ENCODE measurements at regions not wholly inside any gene's neighbourhood (a gene's known extent, or its start where the extent isn't known, plus 50 kb on each side); places are given as distances from the start of the nearest gene placed in this dataset.

DNA sequence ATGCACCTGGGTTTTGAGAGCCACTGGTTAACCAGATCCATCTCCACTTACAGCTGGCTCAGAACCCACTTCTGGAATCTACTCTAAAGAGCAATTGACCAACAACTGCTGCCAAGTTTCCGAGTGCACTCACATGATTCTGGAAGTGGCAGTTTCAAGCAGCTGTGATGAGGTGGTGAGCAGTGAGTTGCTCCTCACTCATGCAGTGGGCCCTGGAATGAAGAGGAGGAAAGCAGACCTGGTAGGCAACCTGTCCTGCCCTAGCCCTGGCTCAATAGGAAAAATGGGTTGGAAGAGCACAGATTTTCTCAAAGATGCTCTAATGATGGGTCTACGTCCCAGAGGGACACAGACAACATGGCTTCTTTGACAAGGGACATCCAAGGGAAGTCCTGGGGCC, 70.7 kb upstream of the NPY start:
- no peaks in the 10 kb centered on the region for H4K20me1 ChIP-seq (ENCODE audit: insufficient read depth)
- TF ChIP-seq, protein P1, sequence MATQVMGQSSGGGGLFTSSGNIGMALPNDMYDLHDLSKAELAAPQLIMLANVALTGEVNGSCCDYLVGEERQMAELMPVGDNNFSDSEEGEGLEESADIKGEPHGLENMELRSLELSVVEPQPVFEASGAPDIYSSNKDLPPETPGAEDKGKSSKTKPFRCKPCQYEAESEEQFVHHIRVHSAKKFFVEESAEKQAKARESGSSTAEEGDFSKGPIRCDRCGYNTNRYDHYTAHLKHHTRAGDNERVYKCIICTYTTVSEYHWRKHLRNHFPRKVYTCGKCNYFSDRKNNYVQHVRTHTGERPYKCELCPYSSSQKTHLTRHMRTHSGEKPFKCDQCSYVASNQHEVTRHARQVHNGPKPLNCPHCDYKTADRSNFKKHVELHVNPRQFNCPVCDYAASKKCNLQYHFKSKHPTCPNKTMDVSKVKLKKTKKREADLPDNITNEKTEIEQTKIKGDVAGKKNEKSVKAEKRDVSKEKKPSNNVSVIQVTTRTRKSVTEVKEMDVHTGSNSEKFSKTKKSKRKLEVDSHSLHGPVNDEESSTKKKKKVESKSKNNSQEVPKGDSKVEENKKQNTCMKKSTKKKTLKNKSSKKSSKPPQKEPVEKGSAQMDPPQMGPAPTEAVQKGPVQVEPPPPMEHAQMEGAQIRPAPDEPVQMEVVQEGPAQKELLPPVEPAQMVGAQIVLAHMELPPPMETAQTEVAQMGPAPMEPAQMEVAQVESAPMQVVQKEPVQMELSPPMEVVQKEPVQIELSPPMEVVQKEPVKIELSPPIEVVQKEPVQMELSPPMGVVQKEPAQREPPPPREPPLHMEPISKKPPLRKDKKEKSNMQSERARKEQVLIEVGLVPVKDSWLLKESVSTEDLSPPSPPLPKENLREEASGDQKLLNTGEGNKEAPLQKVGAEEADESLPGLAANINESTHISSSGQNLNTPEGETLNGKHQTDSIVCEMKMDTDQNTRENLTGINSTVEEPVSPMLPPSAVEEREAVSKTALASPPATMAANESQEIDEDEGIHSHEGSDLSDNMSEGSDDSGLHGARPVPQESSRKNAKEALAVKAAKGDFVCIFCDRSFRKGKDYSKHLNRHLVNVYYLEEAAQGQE (IDR thresholded peaks at IDR 0.05; ENCODE audit: low read depth): no peak
- no peak overlapping the region for H3K9ac ChIP-seq (ENCODE audit: low read length)
- no peaks in the 10 kb centered on the region for H3K9me3 ChIP-seq (ENCODE audit: control insufficient read depth in 1 of 2, insufficient read depth in 1 of 2, low read depth in 1 of 2, low read length in 2 of 2)
- BruUV-seq (replicated peaks): no TSS peak
- CTCF ChIA-PET: interaction anchor here (0.6 kb wide), 1 partner anchor 880 kb away, joined by 3 read pairs; no protein-coding TSS in a partner anchor
- intact Hi-C loops (cut with micrococcal nuclease): no loop called here
- H3K36me3 ChIP-seq (ENCODE audit: control insufficient read depth in 1 of 2, insufficient read depth in 2 of 2, low read length in 2 of 2): no peaks in the 10 kb centered on the region
- no peak overlapping the region for H2AFZ ChIP-seq (ENCODE audit: low read depth, low read length, poor library complexity, severe bottlenecking)
- no peak overlapping the region for H3K4me2 ChIP-seq (ENCODE audit: low read length)
- no peak overlapping the region for H3K4me3 ChIP-seq (replicated peaks in 1 of 2; ENCODE audit: low read depth in 1 of 2, low read length in 2 of 2)
- no peaks in the 10 kb centered on the region for H3K79me2 ChIP-seq (ENCODE audit: insufficient read depth, low read length)
- H3K9me2 ChIP-seq (ENCODE audit: insufficient read depth): no peaks in the 10 kb centered on the region
- RAD21 ChIA-PET (ENCODE audit: low non-redundant PET in 1 of 2, low total read pairs in 2 of 2, uncharacterized antibody in 2 of 2, unreplicated experiment in 2 of 2): no interaction called here
- H3K27ac ChIP-seq (ENCODE audit: low read depth, low read length): no peak overlapping the region
- POLR2A ChIA-PET: no interaction called here
- H3K27me3 ChIP-seq (ENCODE audit: insufficient read depth, low read length): no peaks in the 10 kb centered on the region
- no peaks in the 10 kb centered on the region for H3K4me1 ChIP-seq (ENCODE audit: control insufficient read depth in 1 of 2, insufficient read depth in 2 of 2, low read length in 2 of 2)
- DNase-seq (ENCODE audit: low read depth, low spot score) (no peak), ATAC-seq (no peak)

DNA sequence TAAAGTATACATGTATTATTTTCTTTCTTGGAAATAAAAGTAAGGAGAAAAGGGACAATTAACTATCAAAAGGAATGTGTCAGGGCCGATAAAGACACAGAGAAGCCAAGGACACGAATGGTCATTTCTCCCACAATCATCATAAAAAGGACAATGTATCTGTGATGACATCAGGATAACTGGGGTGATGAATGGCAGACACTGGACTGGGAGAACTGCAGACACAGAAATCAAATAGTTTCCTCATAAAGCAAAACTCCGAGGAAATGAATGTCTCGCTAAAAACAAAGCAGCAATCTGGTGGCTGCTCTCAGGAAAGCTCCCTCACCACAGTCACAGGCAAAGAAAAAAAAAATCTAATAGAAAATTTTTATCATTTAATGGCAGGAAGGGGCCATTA, 69.3 kb upstream of the NPY start:
- no peak for TF ChIP-seq CEBPB (IDR thresholded peaks at IDR 0.05; ENCODE audit: low read depth)
- TF ChIP-seq EZH2 (IDR thresholded peaks at IDR 0.05): no peak
- TF ChIP-seq TCF7L2 (IDR thresholded peaks at IDR 0.05; ENCODE audit: borderline replicate concordance, extremely low read depth, insufficient read depth, insufficient read length): no peak
- Histone ChIP-seq H3K36me3 (ENCODE audit: control insufficient read depth in 1 of 2, insufficient read depth in 2 of 2, low read length in 2 of 2) (no peaks in the 10 kb centered on the region), H3K27ac (ENCODE audit: low read depth, low read length) (no peak overlapping the region), H3K9ac (ENCODE audit: low read length) (no peak overlapping the region), H3K4me2 (ENCODE audit: low read length) (no peak overlapping the region), H2AFZ (ENCODE audit: low read depth, low read length, poor library complexity, severe bottlenecking) (no peak overlapping the region), H3K9me2 (ENCODE audit: insufficient read depth) (no peaks in the 10 kb centered on the region), H3K9me3 (ENCODE audit: control insufficient read depth in 1 of 2, insufficient read depth in 1 of 2, low read depth in 1 of 2, low read length in 2 of 2) (no peaks in the 10 kb centered on the region), H3K4me3 (replicated peaks in 1 of 2; ENCODE audit: low read depth in 1 of 2, low read length in 2 of 2) (no peak overlapping the region), H3K4me1 (ENCODE audit: control insufficient read depth in 1 of 2, insufficient read depth in 2 of 2, low read length in 2 of 2) (no peaks in the 10 kb centered on the region), H3K79me2 (ENCODE audit: insufficient read depth, low read length) (no peaks in the 10 kb centered on the region), H3K27me3 (ENCODE audit: insufficient read depth, low read length) (no peaks in the 10 kb centered on the region), H4K20me1 (ENCODE audit: insufficient read depth) (no peaks in the 10 kb centered on the region)
- RAD21 ChIA-PET (ENCODE audit: low non-redundant PET in 1 of 2, low total read pairs in 2 of 2, uncharacterized antibody in 2 of 2, unreplicated experiment in 2 of 2): no interaction called here
- POLR2A ChIA-PET: no interaction called here
- DNase-seq (ENCODE audit: low read depth, low spot score): no peak
- intact Hi-C loops (cut with micrococcal nuclease): no loop called here
- CTCF ChIA-PET: no interaction called here
- no peak for ATAC-seq
- BruUV-seq (replicated peaks): no TSS peak
